ENCODE measurements at regions not wholly inside any gene's neighbourhood (a gene's known extent, or its start where the extent isn't known, plus 50 kb on each side); places are given as distances from the start of the nearest gene placed in this dataset.
"Not testable (repeated sequence)": the region's sequence is repeated elsewhere in the genome, so short reads cannot be mapped to it uniquely, and the experiment has no call there.

DNA sequence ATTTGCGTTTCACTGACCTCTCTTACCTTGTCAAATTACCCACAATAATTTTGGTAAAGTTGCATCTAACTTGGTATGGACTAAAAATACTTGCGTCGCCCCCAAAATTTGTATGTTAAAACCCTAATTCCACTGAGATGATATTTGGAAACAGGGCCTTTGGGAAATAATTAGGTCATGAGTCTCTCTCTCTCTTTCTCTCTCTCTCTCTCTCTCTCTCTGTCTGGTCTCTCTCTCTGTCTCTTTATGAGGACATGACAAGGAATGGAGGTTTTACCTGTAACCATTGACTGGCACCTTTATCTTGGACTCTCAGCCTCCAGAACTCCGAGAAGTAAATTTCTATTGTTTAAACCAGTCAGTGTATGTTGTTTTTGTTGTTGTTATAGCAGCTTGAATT lies 111.5 kb upstream of the BDP1 start:
- H3K27ac ChIP-seq = not testable (repeated sequence)

DNA sequence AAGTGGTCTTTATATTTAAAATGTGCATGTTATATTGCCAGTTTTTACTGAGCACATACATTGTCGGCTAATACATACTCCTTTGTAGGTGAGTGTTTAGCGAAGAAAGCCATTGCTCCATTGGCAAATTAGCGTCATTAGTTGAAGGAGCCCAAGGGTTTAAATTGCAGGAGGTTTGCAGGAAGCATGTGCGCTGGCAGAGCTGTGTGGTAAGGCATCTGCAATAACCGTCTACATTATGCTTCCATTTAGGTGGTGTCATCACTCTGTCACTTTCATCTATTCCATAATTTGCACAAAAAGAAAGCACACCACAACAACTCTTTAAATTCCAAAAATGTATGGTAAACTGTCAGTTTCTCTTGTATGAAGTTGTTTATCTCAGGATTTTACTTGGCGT lies 82.8 kb upstream of the BDP1 start:
- not testable (repeated sequence) for H3K27ac ChIP-seq

DNA sequence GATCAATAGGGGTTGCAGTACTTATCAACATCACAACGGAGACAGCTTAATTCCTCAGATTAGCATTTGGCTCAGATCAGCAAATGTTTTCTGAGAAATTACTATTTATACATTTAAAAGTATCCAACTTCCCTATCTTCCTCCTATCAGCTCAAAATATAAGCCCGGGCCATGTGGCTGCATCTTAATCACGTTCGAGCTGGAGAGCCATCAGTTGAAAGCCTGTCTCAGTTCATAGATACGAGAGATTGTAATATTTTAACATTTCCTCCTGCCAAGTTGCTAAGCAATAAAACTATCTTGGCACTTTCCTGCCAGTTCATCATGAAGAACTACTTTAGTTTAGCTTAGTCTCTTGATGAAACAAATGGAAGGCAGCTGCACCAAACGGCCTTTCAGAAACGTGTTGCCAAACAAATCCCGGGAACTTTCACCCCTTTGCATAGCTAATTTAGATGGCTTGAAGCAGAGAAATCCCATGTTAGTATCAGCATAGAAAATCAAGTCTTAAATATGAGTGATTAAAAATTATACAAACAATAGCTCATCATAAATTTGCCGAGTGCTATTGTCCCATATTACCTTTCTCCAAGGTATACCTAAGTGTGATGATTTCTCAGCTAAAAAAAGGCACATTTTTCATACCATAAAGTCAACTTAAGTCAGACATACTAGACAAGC lies 82.3 kb upstream of the BDP1 start:
- H3K27ac ChIP-seq = peak overlapping the region; percentile 20; the same call in 1 of the 2 replicates

DNA sequence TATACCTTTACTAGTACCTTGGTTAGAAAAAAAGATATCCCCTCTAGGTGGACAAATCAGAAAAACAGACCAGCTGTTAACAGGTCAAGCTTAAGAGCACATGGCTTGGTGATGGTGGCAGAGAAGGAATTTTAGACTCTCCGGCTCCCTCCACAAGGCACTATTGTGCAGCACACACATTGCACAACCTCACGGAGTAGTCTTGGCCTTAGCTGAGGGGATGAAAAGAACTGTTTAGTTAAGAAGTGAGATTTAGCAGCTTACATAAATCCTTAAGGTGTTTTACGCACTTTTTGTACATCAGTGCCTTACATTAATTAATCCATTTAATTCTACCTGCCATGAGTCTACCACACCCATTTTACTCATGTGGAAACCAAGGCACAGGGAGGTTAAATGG lies 71.2 kb upstream of the BDP1 start:
- H3K27ac ChIP-seq = not testable (repeated sequence)

DNA sequence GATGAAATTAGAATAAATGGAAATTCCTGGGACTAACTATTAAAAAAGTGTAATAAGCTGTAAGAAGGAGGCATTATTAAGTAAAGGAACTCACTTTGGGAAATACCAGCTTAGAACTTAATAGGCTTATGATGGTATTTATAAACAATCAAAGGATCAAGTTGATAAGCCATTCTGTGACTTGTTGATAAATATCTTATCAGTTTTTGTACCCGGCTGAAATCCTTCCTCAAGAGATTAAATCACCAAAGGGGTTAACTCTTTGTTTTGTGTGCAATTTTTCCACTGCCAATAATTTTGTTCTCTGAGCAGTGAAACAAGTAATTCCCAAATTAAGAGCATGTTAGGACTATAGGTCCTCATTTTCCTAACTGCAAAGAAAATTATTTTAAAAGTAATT lies 70.7 kb upstream of the BDP1 start:
- no peak overlapping the region for H3K27ac ChIP-seq
- TF ChIP-seq, protein P1, sequence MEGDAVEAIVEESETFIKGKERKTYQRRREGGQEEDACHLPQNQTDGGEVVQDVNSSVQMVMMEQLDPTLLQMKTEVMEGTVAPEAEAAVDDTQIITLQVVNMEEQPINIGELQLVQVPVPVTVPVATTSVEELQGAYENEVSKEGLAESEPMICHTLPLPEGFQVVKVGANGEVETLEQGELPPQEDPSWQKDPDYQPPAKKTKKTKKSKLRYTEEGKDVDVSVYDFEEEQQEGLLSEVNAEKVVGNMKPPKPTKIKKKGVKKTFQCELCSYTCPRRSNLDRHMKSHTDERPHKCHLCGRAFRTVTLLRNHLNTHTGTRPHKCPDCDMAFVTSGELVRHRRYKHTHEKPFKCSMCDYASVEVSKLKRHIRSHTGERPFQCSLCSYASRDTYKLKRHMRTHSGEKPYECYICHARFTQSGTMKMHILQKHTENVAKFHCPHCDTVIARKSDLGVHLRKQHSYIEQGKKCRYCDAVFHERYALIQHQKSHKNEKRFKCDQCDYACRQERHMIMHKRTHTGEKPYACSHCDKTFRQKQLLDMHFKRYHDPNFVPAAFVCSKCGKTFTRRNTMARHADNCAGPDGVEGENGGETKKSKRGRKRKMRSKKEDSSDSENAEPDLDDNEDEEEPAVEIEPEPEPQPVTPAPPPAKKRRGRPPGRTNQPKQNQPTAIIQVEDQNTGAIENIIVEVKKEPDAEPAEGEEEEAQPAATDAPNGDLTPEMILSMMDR (IDR thresholded peaks at IDR 0.05) = no peak
- TF ChIP-seq ZFX (IDR thresholded peaks at IDR 0.05; ENCODE audit: borderline replicate concordance) = no peak

DNA sequence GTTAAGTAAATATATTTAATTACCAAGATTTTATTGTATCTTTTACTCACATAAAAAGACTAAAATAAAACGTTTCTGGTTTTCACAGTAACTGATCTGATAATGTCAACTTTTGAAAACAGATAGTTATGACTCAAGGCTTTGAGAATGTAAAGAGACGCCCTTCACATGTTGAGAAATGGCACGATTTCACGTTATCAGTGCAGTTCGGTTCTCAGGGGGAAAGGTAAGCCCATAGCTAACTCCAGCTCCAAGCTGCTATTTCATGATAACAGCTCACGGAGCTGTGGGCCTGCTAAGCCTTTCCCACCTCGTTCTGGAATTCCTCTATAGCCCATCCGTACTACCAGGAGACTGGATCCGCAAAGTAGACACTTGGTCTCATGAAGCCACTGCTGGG lies 70.2 kb upstream of the BDP1 start:
- H3K27ac ChIP-seq = not testable (repeated sequence)

DNA sequence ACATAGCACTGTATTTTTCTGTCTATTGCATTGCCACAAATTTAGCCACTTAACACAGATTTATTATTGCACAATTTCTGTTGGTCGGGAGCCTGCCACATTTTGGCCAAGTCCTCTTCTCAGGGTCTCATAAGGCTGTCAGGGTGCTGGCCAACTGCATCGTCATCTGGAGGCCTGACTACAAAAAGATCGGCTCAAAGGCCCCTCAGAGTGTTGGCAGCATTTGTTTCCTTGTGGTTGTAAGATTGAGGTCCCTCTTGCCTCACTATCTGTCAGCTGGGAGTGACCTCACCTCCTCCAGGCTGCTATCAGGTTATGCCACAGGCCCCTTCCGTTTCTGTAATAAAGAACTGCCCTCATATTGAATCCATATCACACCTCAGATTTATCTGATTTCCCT lies 67.3 kb upstream of the BDP1 start:
- H3K27ac ChIP-seq = not testable (repeated sequence)

DNA sequence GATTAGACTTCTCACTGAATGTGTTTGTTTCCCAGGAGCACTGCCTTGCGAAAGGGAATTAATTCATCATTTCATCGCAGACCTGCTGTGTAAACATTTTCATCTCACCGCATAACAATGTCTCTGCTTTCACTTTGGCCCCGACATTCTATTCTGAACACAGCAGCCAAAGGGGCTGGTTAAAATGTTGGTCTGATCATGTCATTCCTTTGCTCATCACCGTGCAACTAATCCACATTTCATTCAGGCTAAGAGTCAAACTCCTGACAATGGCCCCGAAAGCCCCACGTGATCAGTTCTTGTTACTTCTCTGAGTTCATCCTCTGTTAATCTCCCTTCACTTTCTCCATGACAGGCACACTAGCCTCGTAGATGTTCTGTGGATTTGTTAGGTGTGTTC lies 57.1 kb upstream of the BDP1 start:
- H3K27ac ChIP-seq = not testable (repeated sequence)

DNA sequence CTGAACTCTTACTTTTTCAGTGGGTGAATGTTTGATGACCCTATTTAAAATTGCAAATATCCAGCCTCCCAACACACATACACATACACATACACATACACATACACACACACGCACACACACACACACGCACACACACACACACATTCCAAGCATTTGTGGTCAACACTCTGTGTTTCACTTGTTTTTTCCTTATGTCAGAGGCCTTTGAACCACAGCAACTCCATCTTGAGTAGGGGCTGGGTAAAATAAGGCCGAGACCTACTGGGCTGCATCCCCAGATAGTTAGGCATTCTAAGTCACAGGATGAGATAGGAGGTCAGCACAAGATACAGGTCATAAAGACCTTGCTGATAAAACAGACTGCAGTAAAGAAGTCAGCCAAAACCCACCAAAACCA lies 56.6 kb upstream of the BDP1 start:
- H3K27ac ChIP-seq = not testable (repeated sequence)

DNA sequence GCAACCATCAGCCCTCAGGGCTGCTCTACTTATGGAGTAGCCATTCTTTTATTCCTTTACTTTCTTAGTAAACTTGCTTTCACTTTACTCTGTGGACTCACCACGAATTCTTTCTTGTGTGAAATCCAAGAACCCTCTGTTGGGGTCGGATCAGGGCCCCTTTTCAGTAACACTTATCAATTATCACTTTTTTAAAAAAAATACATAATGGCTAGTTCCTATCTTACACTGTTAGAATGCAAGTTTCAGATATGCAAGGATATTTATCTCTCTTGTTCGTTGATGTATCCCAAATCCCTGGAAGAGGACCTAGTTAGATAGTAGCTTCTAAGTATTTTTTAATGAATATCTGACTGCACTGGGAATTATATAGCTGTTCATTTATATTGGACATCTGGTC lies 56.0 kb upstream of the BDP1 start:
- H3K27ac ChIP-seq = not testable (repeated sequence)

DNA sequence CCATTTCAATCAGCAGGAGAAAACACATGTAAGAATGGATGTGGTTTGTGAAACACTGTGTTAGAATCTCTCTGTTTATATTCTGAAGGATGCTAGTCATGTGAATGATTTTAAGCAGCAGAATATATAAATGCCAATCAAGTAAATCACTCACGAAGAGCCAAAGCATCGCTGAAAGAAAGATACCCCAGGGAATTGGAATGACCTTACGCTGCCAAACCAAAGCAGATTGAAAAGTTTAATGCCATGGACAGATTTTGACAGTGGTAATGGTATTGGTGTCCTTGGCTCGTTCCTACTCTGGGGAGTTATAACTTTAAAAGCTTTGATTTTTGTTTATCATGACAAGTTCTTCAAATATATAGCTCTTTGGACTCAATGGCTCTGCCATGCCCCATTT lies 54.8 kb upstream of the BDP1 start:
- H3K27ac ChIP-seq = not testable (repeated sequence)

DNA sequence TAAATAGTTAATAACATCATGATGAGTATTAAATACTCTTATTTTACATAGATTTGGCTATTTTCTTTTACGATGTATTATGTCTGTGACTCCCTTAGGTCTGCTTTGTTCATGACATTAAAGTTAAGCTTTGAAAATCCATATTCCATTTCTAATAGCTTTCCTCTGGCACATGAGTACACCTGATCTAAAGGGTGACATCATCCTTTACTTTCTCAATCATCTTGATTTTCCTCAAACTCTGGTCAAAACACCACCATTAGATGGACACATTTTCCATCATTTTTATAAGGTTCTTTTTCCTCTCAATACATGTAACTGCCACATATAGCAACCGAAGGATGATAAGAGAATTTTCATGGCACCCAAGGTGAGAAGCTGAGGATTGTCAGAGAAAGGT lies 54.3 kb upstream of the BDP1 start:
- H3K27ac ChIP-seq = not testable (repeated sequence)

DNA sequence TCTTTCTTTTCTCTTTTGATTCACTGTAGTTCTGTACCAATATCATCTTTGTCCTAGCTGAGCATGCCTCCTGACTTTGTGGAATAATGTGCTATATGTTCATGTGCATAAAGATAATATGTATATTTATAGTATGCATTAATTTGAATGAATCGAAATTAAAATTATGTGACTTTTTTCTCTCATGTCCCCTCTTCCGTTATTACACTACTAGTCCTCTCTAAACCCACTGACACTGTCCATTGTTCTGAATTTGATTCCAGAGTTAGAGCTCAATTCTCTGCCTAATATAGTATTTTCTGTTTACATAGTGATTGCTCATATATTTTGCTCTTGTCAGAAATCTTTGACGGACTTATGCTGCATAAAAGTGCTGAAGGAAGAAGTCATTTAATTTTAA lies 53.9 kb upstream of the BDP1 start:
- not testable (repeated sequence) for H3K27ac ChIP-seq

DNA sequence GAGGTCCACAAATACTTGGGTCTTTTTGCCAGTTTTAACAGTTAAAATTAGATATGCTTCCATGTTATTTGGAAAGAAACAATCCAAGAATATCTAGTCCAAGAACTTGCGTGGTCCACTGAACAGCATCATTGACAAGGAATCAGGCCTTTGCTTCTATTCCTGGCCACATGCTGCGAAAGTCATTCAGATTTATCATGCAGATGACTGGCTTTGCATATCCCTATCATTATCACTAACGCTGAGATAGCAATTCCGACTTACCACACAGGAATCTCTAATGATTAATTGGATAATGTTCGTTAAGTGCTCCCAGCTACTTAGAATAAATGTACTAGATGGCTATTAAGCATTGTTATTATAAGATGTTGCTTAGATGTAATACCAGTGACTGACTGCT lies 51.0 kb upstream of the BDP1 start:
- not testable (repeated sequence) for H3K27ac ChIP-seq

DNA sequence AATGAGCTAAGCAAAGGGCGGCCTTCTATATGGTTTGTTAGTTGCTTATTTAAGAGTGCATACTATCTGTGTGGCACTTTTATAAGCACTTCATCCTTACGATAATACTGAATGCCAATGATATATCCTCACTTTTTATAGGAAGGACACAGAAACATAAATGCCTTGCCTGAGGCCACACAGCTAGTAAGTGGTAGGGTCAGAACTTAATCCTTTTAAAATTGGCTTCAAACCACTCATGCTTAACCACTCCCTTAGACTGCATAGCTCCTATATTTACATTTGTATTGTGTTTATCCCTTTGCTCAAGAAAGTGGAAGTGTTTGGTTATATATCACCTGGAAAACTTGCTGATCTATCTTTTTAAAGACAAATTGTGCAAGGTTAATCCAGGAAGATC lies 50.5 kb upstream of the BDP1 start:
- not testable (repeated sequence) for H3K27ac ChIP-seq

All from 22Rv1 (cell line).